ENCODE measurements at regions not wholly inside any gene's neighbourhood (a gene's known extent, or its start where the extent isn't known, plus 50 kb on each side); places are given as distances from the start of the nearest gene placed in this dataset.

DNA sequence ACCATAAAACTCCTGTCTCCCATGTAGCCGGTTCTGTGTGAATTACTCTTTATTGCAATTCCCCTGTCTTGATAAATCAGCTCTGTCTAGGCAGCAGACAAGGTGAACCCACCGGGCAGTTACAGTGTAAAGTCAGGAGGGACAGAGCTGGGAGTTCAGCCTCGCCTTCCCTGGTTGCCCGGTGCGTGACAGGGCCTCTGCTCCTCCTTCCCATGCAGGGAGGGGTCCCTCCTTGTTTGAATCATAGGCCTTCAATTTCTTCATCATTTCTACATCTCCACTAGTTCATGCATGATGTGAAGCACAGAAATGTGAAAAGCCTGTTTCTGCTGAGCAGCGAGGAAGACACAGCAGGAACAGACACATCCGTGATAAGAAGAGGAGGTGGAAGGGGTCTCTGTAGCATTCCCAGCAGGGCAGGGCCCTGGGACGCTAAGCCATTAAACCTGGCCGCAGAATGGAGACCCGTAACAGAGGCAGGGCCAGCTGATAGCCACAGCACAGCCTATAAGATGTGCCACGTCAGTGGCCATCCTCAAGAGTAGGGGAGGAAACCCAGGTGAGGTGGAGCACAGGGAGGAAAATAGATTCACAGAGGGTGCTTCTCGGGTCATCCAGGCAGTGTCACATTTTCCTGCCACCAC is 106.7 kb upstream of the CST7 start:
- H3K23ac ChIP-seq (ENCODE audit: low read depth, low read length, poor library complexity) = no peak overlapping the region
- no peak overlapping the region for H4K91ac ChIP-seq (ENCODE audit: low read depth, low read length, poor library complexity)
- H3K4me2 ChIP-seq (ENCODE audit: insufficient read depth, low read length, poor library complexity, severe bottlenecking) = no peak overlapping the region
- no peak overlapping the region for H3K9ac ChIP-seq (ENCODE audit: low read depth, low read length, poor library complexity)
- no peak overlapping the region for H4K8ac ChIP-seq (ENCODE audit: low read depth, low read length)
- H3K4ac ChIP-seq (ENCODE audit: low read length) = no peak overlapping the region
- H3K79me1 ChIP-seq (ENCODE audit: low read depth, low read length) = no peaks in the 10 kb centered on the region
- no peak overlapping the region for H3K4me3 ChIP-seq (ENCODE audit: low read length in 2 of 2)
- DNase-seq (ENCODE audit: low spot score) = no peak
- no peak overlapping the region for H2BK120ac ChIP-seq (ENCODE audit: low read depth, low read length)
- H3K27me3 ChIP-seq (ENCODE audit: control insufficient read depth in 3 of 3, insufficient read depth in 3 of 3, low read depth in 1 of 3, low read length in 3 of 3) = peaks cover 0 to 3% (median 0%) of the 10 kb centered on the region in 3 experiments
- no peak overlapping the region for H2BK12ac ChIP-seq (ENCODE audit: low read length)
- H2BK5ac ChIP-seq (ENCODE audit: low read length) = no peak overlapping the region
- H3K18ac ChIP-seq (ENCODE audit: low read length) = no peak overlapping the region
- no peak overlapping the region for H2AK5ac ChIP-seq (ENCODE audit: low read depth, low read length)
- H2AFZ ChIP-seq (ENCODE audit: low read length) = no peak overlapping the region
- H3K14ac ChIP-seq (ENCODE audit: low read length) = no peak overlapping the region
- H2BK15ac ChIP-seq (ENCODE audit: low read length) = no peak overlapping the region
- no peak overlapping the region for H3K27ac ChIP-seq (replicated peaks; ENCODE audit: low read length)
- H3K36me3 ChIP-seq (replicated peaks in 1 of 2; ENCODE audit: control insufficient read depth in 2 of 2, insufficient read depth in 2 of 2, low read length in 2 of 2) = no peaks in the 10 kb centered on the region
- H3K4me1 ChIP-seq (ENCODE audit: control insufficient read depth in 2 of 2, insufficient read depth in 1 of 2, low read depth in 1 of 2, low read length in 2 of 2) = no peaks in the 10 kb centered on the region
- no peaks in the 10 kb centered on the region for H3K9me3 ChIP-seq (replicated peaks in 1 of 2; ENCODE audit: control insufficient read depth in 2 of 2, insufficient read depth in 1 of 2, low read depth in 1 of 2, low read length in 2 of 2)
- no CpG with 5 or more reads among the region's 12 CpGs for WGBS, 2 donors (ENCODE audit: extremely low coverage in 2 of 2, insufficient read length in 2 of 2, insufficient replicate concordance in 1 of 2)

DNA sequence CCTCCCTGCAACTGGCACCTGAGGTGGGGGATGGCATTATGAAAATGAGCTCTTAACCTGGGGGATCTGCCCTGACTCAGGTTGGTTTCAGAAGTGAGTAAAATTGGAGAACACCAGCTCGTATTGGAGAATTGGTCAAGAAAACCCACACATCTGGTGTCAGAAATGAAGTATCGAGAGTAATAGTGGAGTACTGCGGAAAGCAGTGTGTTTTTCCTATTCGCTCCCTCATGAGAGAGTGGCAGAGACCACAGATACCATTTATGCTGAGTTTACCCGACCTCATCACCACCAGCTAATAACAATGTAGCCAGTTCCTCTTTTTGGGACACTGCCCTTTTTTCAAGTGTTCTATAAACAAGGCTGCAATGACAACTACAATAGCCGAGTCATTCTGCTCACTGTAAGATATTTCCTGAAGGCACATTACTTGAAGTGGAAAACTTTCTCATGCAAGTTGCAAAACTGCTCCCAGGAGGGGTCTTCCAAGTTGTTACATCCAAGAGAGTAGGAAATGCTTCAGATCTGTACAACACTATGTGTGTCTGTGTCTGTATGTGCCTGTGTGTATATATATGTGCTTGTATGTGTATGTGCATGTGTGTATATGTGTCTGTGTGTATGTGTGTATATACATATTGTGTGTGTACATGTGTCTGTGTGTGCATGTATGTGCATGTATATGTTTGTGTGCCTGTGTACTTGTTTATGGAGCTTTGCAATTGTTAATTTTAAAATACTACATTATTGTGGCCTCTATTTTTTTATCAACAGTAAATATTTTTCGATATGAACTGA is 106.0 kb upstream of the CST7 start:
- H2BK12ac ChIP-seq (ENCODE audit: low read length) = no peak overlapping the region
- no peak for DNase-seq (ENCODE audit: low spot score)
- no peak overlapping the region for H3K9ac ChIP-seq (ENCODE audit: low read depth, low read length, poor library complexity)
- no peak overlapping the region for H3K4ac ChIP-seq (ENCODE audit: low read length)
- no peak overlapping the region for H3K4me2 ChIP-seq (ENCODE audit: insufficient read depth, low read length, poor library complexity, severe bottlenecking)
- H3K23ac ChIP-seq (ENCODE audit: low read depth, low read length, poor library complexity) = no peak overlapping the region
- peaks cover 0 to 3% (median 0%) of the 10 kb centered on the region in 3 experiments for H3K27me3 ChIP-seq (ENCODE audit: control insufficient read depth in 3 of 3, insufficient read depth in 3 of 3, low read depth in 1 of 3, low read length in 3 of 3)
- no peaks in the 10 kb centered on the region for H3K36me3 ChIP-seq (replicated peaks in 1 of 2; ENCODE audit: control insufficient read depth in 2 of 2, insufficient read depth in 2 of 2, low read length in 2 of 2)
- no peak overlapping the region for H3K27ac ChIP-seq (replicated peaks; ENCODE audit: low read length)
- no CpG with 5 or more reads among the region's 7 CpGs for WGBS, 2 donors (ENCODE audit: extremely low coverage in 2 of 2, insufficient read length in 2 of 2, insufficient replicate concordance in 1 of 2)
- no peak overlapping the region for H2AK5ac ChIP-seq (ENCODE audit: low read depth, low read length)
- no peak overlapping the region for H4K8ac ChIP-seq (ENCODE audit: low read depth, low read length)
- no peak overlapping the region for H2BK5ac ChIP-seq (ENCODE audit: low read length)
- H3K18ac ChIP-seq (ENCODE audit: low read length) = no peak overlapping the region
- no peaks in the 10 kb centered on the region for H3K4me1 ChIP-seq (ENCODE audit: control insufficient read depth in 2 of 2, insufficient read depth in 1 of 2, low read depth in 1 of 2, low read length in 2 of 2)
- no peak overlapping the region for H2BK120ac ChIP-seq (ENCODE audit: low read depth, low read length)
- H2AFZ ChIP-seq (ENCODE audit: low read length) = no peak overlapping the region
- no peaks in the 10 kb centered on the region for H3K9me3 ChIP-seq (replicated peaks in 1 of 2; ENCODE audit: control insufficient read depth in 2 of 2, insufficient read depth in 1 of 2, low read depth in 1 of 2, low read length in 2 of 2)
- H3K4me3 ChIP-seq (ENCODE audit: low read length in 2 of 2) = no peak overlapping the region
- no peak overlapping the region for H4K91ac ChIP-seq (ENCODE audit: low read depth, low read length, poor library complexity)
- H3K79me1 ChIP-seq (ENCODE audit: low read depth, low read length) = no peaks in the 10 kb centered on the region
- H2BK15ac ChIP-seq (ENCODE audit: low read length) = no peak overlapping the region
- H3K14ac ChIP-seq (ENCODE audit: low read length) = no peak overlapping the region

DNA sequence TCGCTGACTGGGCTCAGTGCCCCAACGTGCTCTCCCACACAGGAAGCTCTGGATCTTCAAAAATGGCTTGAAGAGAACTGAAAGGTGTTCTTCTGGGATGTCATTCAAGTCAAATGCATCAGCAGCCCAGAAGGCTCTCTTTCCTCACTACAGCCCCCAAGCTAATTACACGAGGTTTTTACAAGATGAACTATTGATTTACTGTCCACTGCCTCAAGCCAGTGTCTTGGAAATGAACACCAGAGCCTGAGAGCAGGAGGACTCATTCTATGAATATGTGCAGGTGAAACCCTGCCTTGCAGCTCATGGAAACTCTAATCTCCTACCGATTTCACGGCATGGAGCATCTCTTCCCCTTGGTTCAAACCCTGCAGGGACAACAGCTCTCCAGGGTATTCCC is 98.9 kb upstream of the CST7 start:
- Histone ChIP-seq H3K18ac (ENCODE audit: low read length) (no peak overlapping the region), H2AFZ (ENCODE audit: low read length) (no peak overlapping the region), H3K4me1 (ENCODE audit: control insufficient read depth in 2 of 2, insufficient read depth in 1 of 2, low read depth in 1 of 2, low read length in 2 of 2) (no peaks in the 10 kb centered on the region), H2BK12ac (ENCODE audit: low read length) (no peak overlapping the region), H3K9me3 (replicated peaks in 1 of 2; ENCODE audit: control insufficient read depth in 2 of 2, insufficient read depth in 1 of 2, low read depth in 1 of 2, low read length in 2 of 2) (peaks cover 0 to 2% of the 10 kb centered on the region in 2 donors), H3K23ac (ENCODE audit: low read depth, low read length, poor library complexity) (no peak overlapping the region), H4K91ac (ENCODE audit: low read depth, low read length, poor library complexity) (no peak overlapping the region), H3K4me3 (ENCODE audit: low read length in 2 of 2) (no peak overlapping the region), H3K36me3 (replicated peaks in 1 of 2; ENCODE audit: control insufficient read depth in 2 of 2, insufficient read depth in 2 of 2, low read length in 2 of 2) (no peaks in the 10 kb centered on the region), H3K27ac (replicated peaks; ENCODE audit: low read length) (no peak overlapping the region), H4K8ac (ENCODE audit: low read depth, low read length) (no peak overlapping the region), H2BK15ac (ENCODE audit: low read length) (no peak overlapping the region), H3K79me1 (ENCODE audit: low read depth, low read length) (no peaks in the 10 kb centered on the region), H3K27me3 (ENCODE audit: control insufficient read depth in 3 of 3, insufficient read depth in 3 of 3, low read depth in 1 of 3, low read length in 3 of 3) (no peaks in the 10 kb centered on the region), H3K14ac (ENCODE audit: low read length) (no peak overlapping the region), H3K4ac (ENCODE audit: low read length) (no peak overlapping the region), H3K4me2 (ENCODE audit: insufficient read depth, low read length, poor library complexity, severe bottlenecking) (no peak overlapping the region), H2BK5ac (ENCODE audit: low read length) (no peak overlapping the region), H2BK120ac (ENCODE audit: low read depth, low read length) (no peak overlapping the region), H2AK5ac (ENCODE audit: low read depth, low read length) (no peak overlapping the region), H3K9ac (ENCODE audit: low read depth, low read length, poor library complexity) (no peak overlapping the region)
- WGBS, 2 donors (ENCODE audit: extremely low coverage in 2 of 2, insufficient read length in 2 of 2, insufficient replicate concordance in 1 of 2) = no CpG with 5 or more reads among the region's 5 CpGs
- DNase-seq (ENCODE audit: low spot score) = no peak

DNA sequence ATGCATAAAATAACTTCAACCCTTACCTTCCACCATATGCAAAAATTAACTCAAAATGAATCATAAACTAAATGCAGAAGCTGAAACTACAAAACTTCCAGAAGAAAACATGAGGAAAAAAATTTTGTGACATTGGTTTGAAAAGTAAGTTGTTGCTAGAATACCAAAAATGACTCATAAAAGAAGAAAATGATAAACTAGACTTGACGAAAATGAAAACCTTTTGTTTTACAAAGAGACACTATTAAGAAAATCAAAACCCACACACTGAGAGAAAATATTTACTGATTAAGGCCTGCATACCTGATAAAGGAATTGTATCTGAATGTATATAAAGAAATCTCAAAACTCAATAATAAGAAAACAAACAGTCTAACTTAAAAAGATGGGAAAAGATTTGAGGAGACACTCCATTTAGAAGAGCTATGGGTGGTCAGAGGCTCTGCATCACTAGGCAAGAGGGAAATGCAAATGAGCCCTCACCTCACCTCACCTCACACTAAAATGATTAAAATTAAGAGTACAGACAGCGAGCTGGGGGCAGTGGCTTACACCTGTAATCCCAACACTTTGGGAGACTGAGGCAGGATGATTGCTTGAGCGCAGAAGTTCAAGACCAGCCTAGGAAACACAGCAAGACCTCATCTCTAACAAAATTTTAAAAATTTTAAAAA is 97.6 kb upstream of the CST7 start:
- H3K9ac ChIP-seq (ENCODE audit: low read depth, low read length, poor library complexity) = no peak overlapping the region
- H3K27me3 ChIP-seq (ENCODE audit: control insufficient read depth in 3 of 3, insufficient read depth in 3 of 3, low read depth in 1 of 3, low read length in 3 of 3) = no peaks in the 10 kb centered on the region
- no peak overlapping the region for H3K4me3 ChIP-seq (ENCODE audit: low read length in 2 of 2)
- no peaks in the 10 kb centered on the region for H3K79me1 ChIP-seq (ENCODE audit: low read depth, low read length)
- H2BK5ac ChIP-seq (ENCODE audit: low read length) = no peak overlapping the region
- no peak overlapping the region for H2BK15ac ChIP-seq (ENCODE audit: low read length)
- no peak overlapping the region for H4K91ac ChIP-seq (ENCODE audit: low read depth, low read length, poor library complexity)
- no peak for DNase-seq (ENCODE audit: low spot score)
- no peak overlapping the region for H2BK12ac ChIP-seq (ENCODE audit: low read length)
- H3K36me3 ChIP-seq (replicated peaks in 1 of 2; ENCODE audit: control insufficient read depth in 2 of 2, insufficient read depth in 2 of 2, low read length in 2 of 2) = no peaks in the 10 kb centered on the region
- H3K9me3 ChIP-seq (replicated peaks in 1 of 2; ENCODE audit: control insufficient read depth in 2 of 2, insufficient read depth in 1 of 2, low read depth in 1 of 2, low read length in 2 of 2) = peaks cover 0 to 2% of the 10 kb centered on the region in 2 donors
- H3K18ac ChIP-seq (ENCODE audit: low read length) = no peak overlapping the region
- no peak overlapping the region for H3K27ac ChIP-seq (replicated peaks; ENCODE audit: low read length)
- no peak overlapping the region for H3K4ac ChIP-seq (ENCODE audit: low read length)
- H4K8ac ChIP-seq (ENCODE audit: low read depth, low read length) = no peak overlapping the region
- no peak overlapping the region for H3K4me2 ChIP-seq (ENCODE audit: insufficient read depth, low read length, poor library complexity, severe bottlenecking)
- H3K14ac ChIP-seq (ENCODE audit: low read length) = no peak overlapping the region
- H3K23ac ChIP-seq (ENCODE audit: low read depth, low read length, poor library complexity) = no peak overlapping the region
- H2BK120ac ChIP-seq (ENCODE audit: low read depth, low read length) = no peak overlapping the region
- no CpG with 5 or more reads among the region's 3 CpGs for WGBS, 2 donors (ENCODE audit: extremely low coverage in 2 of 2, insufficient read length in 2 of 2, insufficient replicate concordance in 1 of 2)
- no peaks in the 10 kb centered on the region for H3K4me1 ChIP-seq (ENCODE audit: control insufficient read depth in 2 of 2, insufficient read depth in 1 of 2, low read depth in 1 of 2, low read length in 2 of 2)
- H2AFZ ChIP-seq (ENCODE audit: low read length) = no peak overlapping the region
- no peak overlapping the region for H2AK5ac ChIP-seq (ENCODE audit: low read depth, low read length)
